Putamen (tissue), 1 donor: ENCODE measurements at regions not wholly inside any gene's neighbourhood (a gene's known extent, or its start where the extent isn't known, plus 50 kb on each side); places are given as distances from the start of the nearest gene placed in this dataset.

Experiments used
- DNase-seq: peaks from one replicate; pipeline ENCODE4 v3.0.0-alpha.2; 2016; ENCODE audit warnings: low spot score

DNA sequence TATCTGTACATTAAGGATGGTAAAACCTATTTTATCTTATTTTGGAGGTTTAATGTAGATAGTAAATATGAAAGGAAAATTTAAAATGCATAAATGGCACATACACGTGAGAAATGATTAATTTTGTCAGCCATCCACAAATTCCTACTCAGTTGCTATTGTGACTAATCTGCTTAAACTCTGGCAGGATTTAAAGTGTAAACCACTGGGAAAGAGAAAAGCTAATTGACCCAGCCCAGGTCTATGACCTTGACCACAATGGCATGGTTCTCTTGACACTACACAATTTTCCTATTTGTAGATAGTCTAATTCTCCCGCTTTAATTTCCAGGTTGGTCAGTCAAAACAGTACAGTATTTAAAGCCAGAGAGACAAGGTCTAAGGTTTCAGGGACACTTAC is 459.0 kb upstream of the KLF4 start:
- DNase-seq = no peak

DNA sequence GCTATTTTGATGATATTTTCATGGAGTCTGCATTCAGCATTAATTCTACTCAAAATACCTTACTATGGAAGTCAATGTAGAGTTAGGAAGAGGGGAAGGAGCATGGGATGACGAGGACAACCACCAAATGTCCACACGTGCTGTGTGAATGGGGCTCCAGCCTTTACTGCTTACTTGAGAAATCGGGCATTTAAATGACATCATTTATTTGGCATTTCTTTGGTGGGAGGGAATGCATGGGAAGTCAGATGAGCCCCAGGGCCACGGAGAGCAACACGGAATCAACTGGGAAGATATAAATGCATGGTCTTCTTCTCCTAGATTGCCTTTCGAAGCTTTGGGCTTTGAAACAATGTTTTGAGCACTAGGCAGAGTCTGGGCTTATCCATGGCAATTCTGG is 458.5 kb upstream of the KLF4 start:
- no peak for DNase-seq

DNA sequence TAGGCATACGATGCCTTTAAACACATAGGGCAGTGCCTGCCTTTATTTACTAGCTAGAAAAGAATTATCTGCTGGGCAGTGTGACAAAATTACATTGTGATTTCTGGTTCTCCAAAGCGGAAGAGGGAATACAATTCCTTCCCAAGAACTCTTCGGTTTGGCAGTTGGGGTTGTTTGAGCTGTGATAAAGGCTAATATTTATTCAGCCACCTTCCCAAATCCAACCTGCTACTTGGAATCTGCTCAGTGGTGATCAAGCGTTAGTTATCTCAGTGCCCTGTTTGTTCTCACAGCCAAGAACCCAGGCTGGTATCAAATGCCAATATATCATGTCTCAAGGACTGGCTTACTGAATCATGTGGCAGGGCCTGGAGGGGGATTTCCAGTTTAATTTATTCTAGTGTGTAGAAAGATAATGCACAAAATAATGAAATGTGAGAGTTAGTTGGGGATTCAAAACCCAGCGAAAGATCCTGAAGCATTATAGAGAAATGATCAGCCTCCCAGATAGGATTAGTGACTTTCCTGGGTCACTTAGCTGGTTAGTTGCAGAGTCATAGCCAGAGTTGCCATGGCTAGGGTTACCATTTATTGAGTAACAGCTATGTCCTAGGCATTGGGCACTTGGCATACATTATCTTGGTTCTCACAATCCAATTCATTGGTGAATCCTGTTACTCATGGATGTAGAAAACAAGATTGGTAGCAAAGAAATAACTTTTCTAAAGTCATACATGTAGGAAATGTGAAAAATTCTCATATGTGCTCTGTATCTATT is 457.0 kb upstream of the KLF4 start:
- DNase-seq = no peak

DNA sequence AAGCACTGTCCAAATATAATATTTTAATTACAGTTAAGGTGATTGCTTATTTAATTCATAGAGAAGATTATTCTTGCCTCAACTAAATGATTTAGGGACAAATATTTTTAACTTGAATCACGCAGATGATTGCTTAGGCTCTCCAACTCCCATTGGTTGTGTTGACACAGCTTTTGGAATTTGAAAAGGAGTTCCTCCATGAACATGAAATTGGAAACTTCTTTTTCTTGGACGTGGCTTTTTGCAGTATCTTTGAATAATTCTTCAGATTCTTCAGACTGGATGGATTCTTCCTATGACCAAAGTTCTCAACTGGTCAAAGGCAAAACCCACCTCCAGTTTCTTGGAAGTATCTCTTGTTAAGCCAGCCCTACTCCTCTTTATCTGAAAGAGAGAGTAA is 456.4 kb upstream of the KLF4 start:
- no peak for DNase-seq

- DNase-seq = no peak
These were observed 455.9 kb upstream of the KLF4 start for GRCh38 chr9:107945493-107945892.

DNA sequence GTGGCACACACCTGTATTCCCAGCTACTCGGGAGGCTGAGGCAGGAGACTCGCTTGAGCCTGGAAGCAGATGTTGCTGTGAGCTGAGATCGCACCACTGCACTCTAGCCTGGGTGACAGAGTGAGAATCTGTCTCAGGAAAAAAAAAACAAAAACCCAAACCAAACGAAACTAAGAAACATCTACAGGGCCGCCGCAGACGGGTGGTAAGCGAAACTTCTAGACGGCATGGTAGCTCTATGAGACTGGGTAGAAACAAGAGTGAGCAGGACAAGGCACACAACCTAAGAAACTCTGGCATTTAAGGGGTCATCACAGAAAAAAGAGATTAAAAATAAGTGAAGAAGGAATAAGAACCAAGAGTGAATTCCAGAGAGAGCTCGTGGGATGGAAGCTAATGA is 454.8 kb upstream of the KLF4 start:
- no peak for DNase-seq

- DNase-seq = no peak
These were observed 454.3 kb upstream of the KLF4 start for GRCh38 chr9:107943901-107944300.

DNA sequence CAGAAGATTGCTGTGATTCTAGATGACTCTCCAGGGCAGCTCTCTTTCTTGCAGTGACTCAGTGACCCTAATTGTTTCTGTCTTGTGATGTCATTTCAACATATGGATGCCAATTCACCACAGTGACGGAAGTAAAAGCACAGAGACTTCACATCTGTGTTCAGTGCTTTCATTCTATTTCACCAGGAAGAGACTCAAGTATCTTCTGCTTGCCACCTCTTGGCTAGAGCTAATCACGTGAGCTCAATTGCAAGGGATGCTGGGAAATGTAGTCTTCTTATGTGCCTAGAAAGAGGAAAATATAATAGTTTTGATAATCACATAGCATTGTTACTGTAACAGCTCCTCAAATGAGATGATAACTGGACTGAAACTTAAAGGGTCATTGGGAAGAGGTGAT is 453.3 kb upstream of the KLF4 start:
- DNase-seq = no peak

- no peak for DNase-seq
These were observed 452.7 kb upstream of the KLF4 start for GRCh38 chr9:107942291-107942690.

DNA sequence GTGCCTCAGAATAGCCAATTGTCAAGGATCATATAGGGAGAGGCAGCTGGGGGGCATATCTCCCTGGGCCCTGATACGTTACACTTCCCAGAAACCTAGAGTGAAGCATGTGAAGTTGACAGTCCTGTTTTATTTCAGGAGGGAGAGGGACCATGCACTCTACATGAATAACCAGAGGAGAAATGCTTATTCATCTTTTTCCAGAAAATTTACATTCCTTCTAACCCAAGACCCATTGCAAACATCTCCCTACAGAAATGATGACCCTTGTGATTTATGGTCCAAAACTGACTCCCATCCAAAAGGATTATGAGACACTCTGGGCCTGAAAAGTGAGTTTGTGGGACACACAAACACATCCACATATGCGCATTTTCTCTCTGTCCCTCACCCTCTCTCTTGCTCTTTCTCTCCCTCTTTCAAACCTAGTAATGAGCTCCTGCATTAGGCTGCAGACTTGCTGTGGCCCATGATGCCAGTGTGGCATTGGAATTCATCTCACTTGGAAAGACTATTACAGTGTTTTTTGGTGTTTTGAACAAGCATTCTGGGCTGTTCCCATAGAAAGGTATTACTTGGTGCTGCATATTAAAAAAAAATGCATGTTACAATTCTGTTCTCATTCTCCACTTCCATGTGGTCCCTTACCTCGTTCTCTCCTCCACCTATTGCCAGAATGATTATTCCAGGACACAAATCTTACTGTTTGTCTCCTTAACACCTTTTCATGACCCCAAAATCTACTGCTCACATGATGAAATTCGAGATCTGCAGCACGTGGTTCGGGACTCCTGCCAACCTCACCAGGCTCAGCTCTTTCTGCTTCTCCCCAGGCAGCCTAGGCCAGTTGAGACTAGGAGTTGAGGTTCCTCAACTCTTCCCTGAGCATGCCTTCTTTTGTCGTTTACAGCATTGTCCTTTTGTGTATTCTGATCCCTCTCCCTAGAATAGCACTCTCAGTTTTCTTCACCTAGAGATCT is 451.3 kb upstream of the KLF4 start:
- no peak for DNase-seq

GRCh38 chr9:107938801-107939386 is 449.3 kb upstream of the KLF4 start:
- no peak for DNase-seq

- DNase-seq = no peak
These were observed 446.4 kb upstream of the KLF4 start for GRCh38 chr9:107935931-107936330.

DNA sequence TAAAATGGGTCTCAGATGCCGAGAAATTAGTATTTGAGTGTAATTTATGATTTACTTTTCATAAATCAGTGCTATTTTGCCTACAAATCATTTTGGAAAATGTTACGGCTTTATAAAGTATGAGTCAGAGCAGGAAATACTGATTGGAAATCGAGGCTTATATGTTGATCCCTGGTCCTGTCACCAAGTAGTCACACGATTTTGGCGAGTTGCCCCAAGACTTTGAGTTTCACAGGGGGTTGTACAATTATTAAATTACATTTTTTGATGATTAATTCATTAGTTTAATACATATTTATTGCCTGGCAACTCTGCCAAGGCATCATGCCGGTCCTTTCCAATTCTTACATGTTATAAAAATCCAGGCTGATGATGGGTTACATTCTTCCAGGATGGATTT is 443.9 kb upstream of the KLF4 start:
- no peak for DNase-seq

GRCh38 chr9:107933097-107933496 is 443.5 kb upstream of the KLF4 start:
- DNase-seq = no peak

DNA sequence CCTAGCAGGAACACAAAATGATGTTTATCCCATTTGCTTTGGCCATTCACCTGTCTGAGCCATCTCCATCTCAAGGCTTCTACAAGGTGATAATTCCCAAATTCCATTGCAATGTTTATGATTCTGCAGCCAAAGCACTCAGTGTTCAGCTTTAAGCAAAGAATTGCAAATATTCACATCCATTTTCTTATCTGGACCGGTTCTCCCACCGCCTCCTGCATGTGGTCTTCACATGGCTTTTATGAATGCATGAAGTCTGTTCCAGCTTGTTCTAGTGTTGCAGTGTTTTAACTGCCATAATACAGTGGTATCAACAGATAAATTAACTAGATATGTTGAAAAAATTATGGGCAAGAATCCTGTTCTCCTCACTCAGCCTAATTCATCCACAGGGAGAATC is 443.0 kb upstream of the KLF4 start:
- no peak for DNase-seq

DNA sequence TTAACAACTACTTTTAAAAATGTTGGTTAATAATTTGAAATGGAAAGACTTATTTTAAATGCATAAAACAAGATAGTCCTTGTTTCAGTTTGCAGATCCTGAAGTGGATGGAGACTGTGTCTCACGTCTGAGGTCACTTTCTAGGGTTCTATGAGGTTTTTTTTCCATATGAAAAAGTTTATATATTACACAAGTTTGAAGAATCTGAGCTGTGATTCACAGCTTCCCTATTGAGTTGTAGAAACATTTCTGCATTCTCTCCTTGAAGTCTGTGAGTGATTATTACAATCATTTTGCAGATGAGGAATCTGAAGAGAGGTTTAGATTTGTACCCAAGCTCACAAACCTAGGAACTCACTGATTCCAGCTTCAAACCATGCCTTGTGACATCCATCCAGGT is 442.5 kb upstream of the KLF4 start:
- DNase-seq = no peak

DNA sequence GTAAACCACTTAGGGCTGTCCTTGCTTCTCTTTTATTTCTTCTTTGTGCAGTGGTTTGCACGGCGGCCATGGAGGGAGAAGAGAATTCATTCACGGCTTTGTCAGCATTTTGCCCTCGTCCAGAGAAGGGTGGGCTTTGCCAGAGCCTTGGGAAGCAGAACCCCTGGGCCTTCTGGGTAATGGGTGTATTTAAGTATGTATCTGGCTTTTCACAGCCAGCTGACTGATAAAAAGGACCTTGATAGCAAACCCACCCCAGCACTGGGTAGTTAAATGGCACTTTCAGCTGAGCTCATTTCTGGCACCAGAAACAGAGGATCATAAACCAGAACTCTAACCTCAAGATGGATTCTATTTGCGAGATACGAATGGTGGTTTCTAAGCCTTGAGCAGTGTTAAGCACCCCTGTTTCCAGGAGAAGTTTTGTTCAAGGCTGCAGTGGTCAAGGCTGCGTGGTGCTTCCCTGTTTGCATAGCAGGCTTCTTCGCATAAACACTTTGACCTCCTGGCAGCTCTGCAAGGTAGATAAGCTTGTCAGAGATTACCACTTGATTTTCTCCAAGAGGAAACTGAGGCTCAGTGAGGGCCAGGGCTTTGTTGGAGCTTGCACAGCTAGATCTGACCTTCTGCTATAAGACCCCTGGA is 441.6 kb upstream of the KLF4 start:
- DNase-seq = no peak

- no peak for DNase-seq
These were observed 439.9 kb upstream of the KLF4 start for GRCh38 chr9:107929443-107929842.

GRCh38 chr9:107928701-107929371 is 439.3 kb upstream of the KLF4 start:
- no peak for DNase-seq

DNA sequence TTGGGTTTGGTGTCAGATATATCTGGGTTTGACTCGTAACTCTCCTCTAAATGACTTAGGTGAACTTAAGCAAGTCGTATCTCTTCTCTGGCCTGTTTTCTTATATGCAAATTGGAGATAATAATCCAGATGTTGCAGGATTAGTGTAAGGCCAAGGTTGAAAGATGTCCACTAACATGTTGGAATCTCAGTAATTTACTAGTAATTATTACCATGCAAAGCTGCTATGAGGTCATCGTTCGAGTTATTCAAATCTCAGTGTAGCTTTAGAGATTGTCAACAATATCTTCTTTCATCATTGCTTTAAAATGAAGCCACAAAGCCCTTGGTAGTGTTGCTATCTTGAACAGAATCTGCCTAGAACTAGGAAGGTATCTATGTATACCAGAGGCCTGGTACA is 437.7 kb upstream of the KLF4 start:
- DNase-seq = no peak

GRCh38 chr9:107925749-107926297 is 436.3 kb upstream of the KLF4 start:
- DNase-seq = no peak
